ENCODE measurements at regions not wholly inside any gene's neighbourhood (a gene's known extent, or its start where the extent isn't known, plus 50 kb on each side); places are given as distances from the start of the nearest gene placed in this dataset.

DNA sequence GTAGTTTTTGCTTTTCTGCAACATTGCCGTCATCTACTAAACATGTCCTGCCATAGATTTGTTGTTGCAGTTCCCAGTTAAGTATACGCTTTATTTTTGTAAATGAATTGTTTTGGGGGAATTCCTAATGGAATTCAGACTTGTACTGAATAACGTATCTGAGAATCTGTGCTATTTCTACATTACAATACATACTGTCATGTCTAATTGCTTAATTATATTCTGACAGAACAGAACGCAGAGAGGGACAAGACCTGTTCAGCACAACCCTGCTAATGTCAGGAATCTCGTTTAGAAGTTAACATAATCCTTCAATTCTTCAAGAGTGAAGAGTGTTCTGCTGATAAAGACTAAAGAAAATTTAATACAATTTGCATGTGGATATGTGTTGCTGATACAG is 861.1 kb upstream of the KLHL1 start:
- FAIRE-seq (no peak), DNase-seq (ENCODE audit: low spot score) (no peak), ATAC-seq (no peak)
- Histone ChIP-seq H4K20me1 (ENCODE audit: insufficient read depth, low read length) (no peaks in the 10 kb centered on the region), H2AFZ (ENCODE audit: low read length) (no peak overlapping the region), H3K4me3 (replicated peaks in 1 of 3; ENCODE audit: insufficient read depth in 1 of 3, low read depth in 2 of 3, low read length in 3 of 3) (no peak overlapping the region), H3K4me1 (ENCODE audit: insufficient read depth, low read length) (no peaks in the 10 kb centered on the region), H3K9ac (ENCODE audit: insufficient read depth, low read depth, low read length) (no peak overlapping the region), H3K79me2 (ENCODE audit: insufficient read depth, low read length) (no peaks in the 10 kb centered on the region), H3K4me2 (ENCODE audit: low read depth, low read length) (no peak overlapping the region), H3K36me3 (replicated peaks in 1 of 2; ENCODE audit: control insufficient read depth in 1 of 2, insufficient read depth in 2 of 2, low read length in 2 of 2) (no peaks in the 10 kb centered on the region), H3K27me3 (ENCODE audit: control insufficient read depth in 1 of 2, insufficient read depth in 2 of 2, low read length in 2 of 2) (no peaks in the 10 kb centered on the region), H3K9me3 (ENCODE audit: low read length) (no peaks in the 10 kb centered on the region), H3K27ac (ENCODE audit: extremely low read length, insufficient read depth, low read length) (no peak overlapping the region)
- in situ Hi-C loops (cut with HindIII; ENCODE audit: extremely low pct_ligation_motif_present, low pct_unique_long_range_greater_than_20kb) (loop anchor here (10.0 to 25.0 kb wide), 2 partner anchors 175 to 332 kb away; no protein-coding TSS in a partner anchor), intact Hi-C loops (cut with micrococcal nuclease; ENCODE audit: unreplicated experiment) (no loop called here)
- POLR2A ChIA-PET: no interaction called here
- 3% methylated on average over 5 of the region's 5 CpGs for WGBS (ENCODE audit: low lambda C conversion rate)
- BruUV-seq (replicated peaks): no TSS peak
- TF ChIP-seq KLF12 (CRISPR knock-in tag; IDR thresholded peaks at IDR 0.05; ENCODE audit: borderline replicate concordance) (no peak), TSC22D2 (CRISPR knock-in tag; IDR thresholded peaks at IDR 0.05; ENCODE audit: borderline replicate concordance) (no peak)
- CTCF ChIA-PET (ENCODE audit: low intra/inter-chr PET ratio, low total read pairs): no interaction called here

DNA sequence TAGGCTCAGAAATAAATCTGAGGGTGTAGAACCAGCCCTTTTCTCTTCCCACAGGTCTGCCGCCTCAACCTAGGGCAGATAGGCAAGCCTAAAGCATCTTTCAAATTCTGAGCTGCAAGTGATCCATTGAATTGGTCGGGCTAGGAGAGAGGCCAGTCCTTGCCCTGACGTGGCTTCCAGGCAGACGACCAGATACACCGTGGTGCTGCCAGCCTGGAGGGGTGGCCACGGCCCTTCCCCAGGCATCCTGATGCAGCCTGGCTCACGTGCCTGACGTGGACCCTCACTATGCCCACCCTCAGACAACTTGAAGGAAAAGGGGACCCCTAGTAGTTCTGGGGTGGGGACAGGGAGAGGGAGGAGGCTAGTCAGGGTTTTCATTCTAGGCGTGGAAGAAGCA is 859.3 kb upstream of the KLHL1 start:
- Histone ChIP-seq H3K27ac (ENCODE audit: extremely low read length, insufficient read depth, low read length) (no peak overlapping the region), H3K36me3 (replicated peaks in 1 of 2; ENCODE audit: control insufficient read depth in 1 of 2, insufficient read depth in 2 of 2, low read length in 2 of 2) (no peaks in the 10 kb centered on the region), H4K20me1 (ENCODE audit: insufficient read depth, low read length) (no peaks in the 10 kb centered on the region), H3K9me3 (ENCODE audit: low read length) (no peaks in the 10 kb centered on the region), H3K79me2 (ENCODE audit: insufficient read depth, low read length) (no peaks in the 10 kb centered on the region), H3K4me1 (ENCODE audit: insufficient read depth, low read length) (no peaks in the 10 kb centered on the region), H3K4me2 (ENCODE audit: low read depth, low read length) (no peak overlapping the region), H3K4me3 (replicated peaks in 1 of 3; ENCODE audit: insufficient read depth in 1 of 3, low read depth in 2 of 3, low read length in 3 of 3) (no peak overlapping the region), H2AFZ (ENCODE audit: low read length) (no peak overlapping the region), H3K27me3 (ENCODE audit: control insufficient read depth in 1 of 2, insufficient read depth in 2 of 2, low read length in 2 of 2) (no peaks in the 10 kb centered on the region), H3K9ac (ENCODE audit: insufficient read depth, low read depth, low read length) (no peak overlapping the region)
- intact Hi-C loops (cut with micrococcal nuclease; ENCODE audit: unreplicated experiment) (no loop called here), in situ Hi-C loops (cut with HindIII; ENCODE audit: extremely low pct_ligation_motif_present, low pct_unique_long_range_greater_than_20kb) (loop anchor here (10.0 to 25.0 kb wide), 2 partner anchors 173 to 330 kb away; no protein-coding TSS in a partner anchor)
- FAIRE-seq (no peak), ATAC-seq (no peak; the same call in 2 of the 3 replicates), DNase-seq (ENCODE audit: low spot score) (no peak)
- WGBS (ENCODE audit: low lambda C conversion rate): 0% methylated on average over 1 of the region's 9 CpGs
- BruUV-seq (replicated peaks): no TSS peak
- TF ChIP-seq HMGA1 (CRISPR knock-in tag; conservative IDR thresholded peaks at IDR 0.05): no peak
- no peak for TF ChIP-seq ZFX (CRISPR knock-in tag; IDR thresholded peaks at IDR 0.05; ENCODE audit: low read depth)
- no peak for TF ChIP-seq ZNF644 (CRISPR knock-in tag; IDR thresholded peaks at IDR 0.05; ENCODE audit: low read depth)
- TF ChIP-seq WIZ (CRISPR knock-in tag; IDR thresholded peaks at IDR 0.05): no peak
- TF ChIP-seq FIP1L1 (IDR thresholded peaks at IDR 0.05; ENCODE audit: borderline replicate concordance, insufficient read depth, low read depth, low read length): no peak
- TF ChIP-seq JUNB (CRISPR knock-in tag; IDR thresholded peaks at IDR 0.05; ENCODE audit: borderline replicate concordance): no peak
- no peak for TF ChIP-seq HMG20B (CRISPR knock-in tag; conservative IDR thresholded peaks at IDR 0.05)
- ChIA-PET POLR2A (no interaction called here), CTCF (ENCODE audit: low intra/inter-chr PET ratio, low total read pairs) (no interaction called here)
